EL (cell line): ENCODE measurements at regions not wholly inside any gene's neighbourhood (a gene's known extent, or its start where the extent isn't known, plus 50 kb on each side); places are given as distances from the start of the nearest gene placed in this dataset.
"Not testable (repeated sequence)": the region's sequence is repeated elsewhere in the genome, so short reads cannot be mapped to it uniquely, and the experiment has no call there.

ENCODE experiments used
- DNase-seq: peaks from one replicate; pipeline ENCODE4 v3.0.0-alpha.2; 2016

GRCh38 chr20:41716436-41716835, 98.3 kb upstream of the CHD6 start:
- peak; percentile 41 for DNase-seq

DNA sequence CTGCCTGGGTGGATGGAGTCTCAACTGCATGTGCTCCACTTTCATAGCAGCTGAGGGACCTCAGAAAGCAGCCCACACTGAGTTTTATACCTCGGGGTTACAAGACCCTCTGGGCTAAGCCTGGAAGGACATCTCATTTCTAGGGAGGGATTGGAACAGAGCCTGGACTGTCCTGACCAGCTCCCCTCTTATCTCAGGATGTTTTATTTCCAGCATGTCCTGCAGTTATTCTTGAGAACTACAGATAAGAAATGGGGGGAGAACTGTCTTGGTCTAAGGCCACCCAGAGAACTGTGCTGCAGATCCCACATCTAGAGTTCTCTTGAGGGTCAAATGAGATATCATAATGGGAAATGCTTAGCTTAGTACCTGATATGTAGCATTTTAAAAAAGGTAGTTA, 97.3 kb upstream of the CHD6 start:
- no peak for DNase-seq

DNA sequence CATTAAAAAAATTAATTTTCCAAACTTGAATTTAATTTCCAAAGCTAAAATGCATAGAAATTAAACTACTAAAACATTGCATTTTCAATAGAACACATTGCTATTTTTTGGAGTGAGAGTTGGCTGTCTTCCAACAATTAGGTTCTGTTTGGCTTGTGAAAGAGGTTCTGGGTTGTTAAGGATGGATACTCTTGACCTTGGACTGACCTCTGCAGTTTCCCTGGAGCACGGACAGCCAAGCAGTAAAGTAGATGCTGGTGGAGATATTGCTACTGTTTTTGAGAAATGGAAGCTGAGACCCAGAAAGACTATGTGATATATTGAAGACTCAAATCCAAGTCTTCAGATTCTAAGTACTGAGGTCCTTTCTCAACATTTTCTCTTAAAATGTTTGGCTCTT, 95.9 kb upstream of the CHD6 start:
- no peak for DNase-seq

GRCh38 chr20:41704896-41705295, 86.7 kb upstream of the CHD6 start:
- DNase-seq: no peak

- DNase-seq: no peak
These were observed 84.5 kb upstream of the CHD6 start for GRCh38 chr20:41702647-41703046.

DNA sequence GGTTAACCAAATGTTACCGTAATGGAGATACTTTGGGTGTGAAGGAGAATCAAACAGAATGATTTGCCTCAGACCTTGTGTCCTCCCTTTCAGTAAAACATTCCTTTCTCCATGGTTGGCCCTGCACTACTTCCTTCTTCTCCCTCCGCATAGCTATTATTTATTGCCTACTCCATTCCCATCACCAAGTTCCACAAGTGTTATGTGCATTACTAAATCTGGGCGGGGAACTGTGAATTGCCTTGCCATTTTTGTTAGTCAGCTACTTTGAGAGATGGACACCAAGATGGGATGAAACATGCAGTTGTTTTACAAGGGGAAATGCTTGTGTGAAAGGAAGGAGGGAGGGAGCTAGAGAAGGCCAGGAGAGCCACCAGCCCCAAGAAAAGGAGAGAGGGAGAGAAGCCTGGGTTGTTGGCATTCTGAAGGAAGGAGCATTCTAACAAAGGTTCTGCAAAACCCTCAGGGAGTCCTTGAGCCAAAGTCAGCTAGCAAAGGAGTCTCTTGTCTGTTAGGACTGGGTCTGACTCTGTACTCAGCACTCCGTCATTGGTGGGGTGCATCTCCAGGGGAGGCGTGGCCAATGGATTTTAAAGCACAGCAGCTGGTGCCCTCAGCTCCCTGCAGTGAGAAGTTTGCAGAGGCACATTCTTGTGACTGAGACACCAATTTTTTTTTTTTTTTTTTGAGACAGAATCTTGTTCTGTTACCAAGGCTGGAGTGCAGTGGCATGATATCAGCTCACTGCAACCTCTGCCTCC, 83.6 kb upstream of the CHD6 start:
- peak; percentile 30 for DNase-seq

DNA sequence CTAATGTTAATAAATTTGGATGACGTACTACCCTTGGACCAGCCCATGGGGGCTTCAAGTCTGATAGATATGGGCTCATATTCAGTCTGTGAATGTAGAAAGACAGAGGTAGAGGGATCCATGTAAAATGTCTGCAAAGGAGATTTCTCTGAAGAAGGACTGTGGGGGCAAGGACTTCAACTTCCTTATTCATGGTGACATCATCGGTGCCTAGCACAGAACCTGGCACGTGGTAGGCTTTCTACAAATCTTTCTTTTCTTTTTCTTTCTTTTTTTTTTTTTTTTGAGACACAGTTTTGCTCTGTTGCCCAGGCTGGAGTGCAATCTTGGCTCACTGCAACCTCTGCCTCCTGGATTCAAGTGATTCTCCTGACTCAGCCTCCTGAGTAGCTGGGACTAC, 81.5 kb upstream of the CHD6 start:
- DNase-seq: not testable (repeated sequence)

- DNase-seq: peak; percentile 45
These were observed 79.8 kb upstream of the CHD6 start for GRCh38 chr20:41697861-41698559.

- no peak for DNase-seq
These were observed 78.3 kb upstream of the CHD6 start for GRCh38 chr20:41696428-41696827.

DNA sequence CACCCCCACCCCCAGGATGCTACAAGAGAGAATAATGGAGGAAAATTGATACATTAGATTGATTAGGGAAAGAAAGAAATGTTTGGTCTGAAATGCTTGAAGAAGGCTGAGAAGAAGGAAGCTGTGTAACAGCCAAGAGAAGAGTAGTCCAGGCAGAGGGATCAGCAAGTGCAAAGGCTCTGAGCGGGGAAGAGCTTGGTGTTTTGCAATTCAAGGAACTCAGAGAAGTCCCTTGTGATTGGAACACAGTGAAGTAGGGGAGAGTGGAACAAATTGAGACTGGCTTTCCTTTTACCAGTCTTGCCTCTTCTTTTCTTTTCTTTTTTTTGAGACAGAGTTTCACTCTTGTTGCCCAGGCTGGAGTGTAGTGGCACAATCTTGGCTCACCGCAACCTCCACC, 76.6 kb upstream of the CHD6 start:
- no peak for DNase-seq

DNA sequence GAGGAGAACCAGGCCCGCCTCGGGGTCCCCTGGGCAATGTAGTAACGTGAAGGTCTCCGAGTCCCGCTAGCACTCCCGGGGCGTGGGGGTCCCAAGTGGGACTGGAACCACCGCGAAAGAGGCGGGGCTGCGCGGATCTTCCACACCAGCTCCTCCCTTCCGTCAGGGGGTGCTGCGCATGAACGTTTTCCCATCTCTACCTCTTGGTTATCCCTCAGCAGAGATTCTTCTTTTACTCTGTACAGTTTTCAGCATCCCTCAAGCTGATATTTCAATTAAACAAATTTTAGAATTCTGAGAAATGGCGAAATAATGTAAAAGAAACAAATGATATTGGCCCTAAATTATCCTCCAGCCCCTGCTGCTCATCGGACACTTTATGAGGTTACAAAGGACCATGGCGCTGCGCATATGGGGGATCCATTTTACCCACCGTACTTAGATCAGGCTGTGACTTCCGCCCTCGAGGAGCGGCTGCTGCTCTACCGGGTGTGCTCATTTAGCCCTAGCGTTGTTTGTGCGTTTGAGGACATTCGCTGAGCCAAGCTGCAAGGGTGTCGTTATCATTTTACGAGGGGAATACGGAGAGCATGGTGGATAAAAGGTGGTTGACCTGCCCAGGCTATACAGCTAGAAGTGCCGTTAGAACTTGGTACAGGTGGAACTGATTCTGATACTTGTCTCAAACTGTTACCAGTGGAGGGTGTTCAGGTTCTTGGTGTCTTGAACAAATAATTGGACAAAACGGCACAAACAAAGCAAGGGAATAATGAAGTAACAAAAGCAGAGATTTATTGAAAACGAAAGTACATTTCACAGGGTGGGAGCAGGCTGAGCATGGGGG, 75.2 kb upstream of the CHD6 start:
- DNase-seq: peak; percentile 87

DNA sequence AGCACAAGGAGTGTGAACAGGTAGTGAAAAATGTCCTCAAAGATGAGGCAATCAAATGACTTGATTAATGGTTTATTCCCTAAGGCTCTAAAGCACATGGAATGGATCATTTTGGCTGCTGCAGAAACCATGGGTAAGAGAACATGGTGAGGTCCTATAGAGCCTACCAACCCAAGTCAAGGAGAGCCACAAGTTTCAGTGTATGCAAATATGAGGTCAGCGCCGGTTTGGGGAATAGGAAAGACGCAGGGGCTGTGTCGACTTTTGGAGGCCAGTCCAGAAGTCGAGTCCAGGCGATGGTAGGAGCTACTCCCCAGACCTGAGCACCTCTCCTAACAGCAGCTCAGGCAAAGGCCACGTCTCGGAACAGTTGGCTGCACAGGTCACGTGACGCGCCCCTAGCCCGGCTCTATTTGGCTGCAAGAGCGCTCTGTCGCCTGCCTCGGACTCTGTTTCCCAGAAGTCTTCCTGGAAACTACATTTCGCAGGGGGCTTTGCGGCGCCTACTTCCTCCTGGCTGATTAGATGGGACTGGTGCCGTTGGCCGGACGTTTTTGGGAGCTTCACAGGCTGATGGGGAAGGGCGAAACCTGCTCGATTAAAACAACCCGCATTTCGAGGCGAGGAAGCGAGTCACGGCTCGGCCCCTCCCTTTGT, 74.4 kb upstream of the CHD6 start:
- DNase-seq: peak; percentile 59

GRCh38 chr20:41691443-41691842, 73.3 kb upstream of the CHD6 start:
- DNase-seq: no peak

DNA sequence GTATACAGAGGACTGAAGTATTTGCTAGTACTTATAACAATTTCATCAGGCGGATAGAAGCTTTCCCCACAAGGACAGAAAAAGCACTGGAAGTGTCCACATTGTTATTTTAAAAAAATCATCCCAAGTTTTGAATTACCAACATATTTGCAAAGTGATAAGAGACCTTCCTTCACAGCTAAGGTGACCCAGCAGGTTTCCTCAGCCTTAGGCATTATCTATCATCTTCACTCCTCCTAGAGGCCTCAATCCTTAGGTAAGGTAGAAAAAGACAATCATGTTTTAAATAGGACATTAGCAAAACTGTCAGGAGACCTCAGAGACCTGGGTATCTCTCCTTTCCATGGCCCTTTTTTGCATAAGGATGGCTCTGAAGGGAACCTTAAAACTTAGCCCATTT, 72.5 kb upstream of the CHD6 start:
- no peak for DNase-seq

GRCh38 chr20:41686961-41687360, 68.8 kb upstream of the CHD6 start:
- no peak for DNase-seq

DNA sequence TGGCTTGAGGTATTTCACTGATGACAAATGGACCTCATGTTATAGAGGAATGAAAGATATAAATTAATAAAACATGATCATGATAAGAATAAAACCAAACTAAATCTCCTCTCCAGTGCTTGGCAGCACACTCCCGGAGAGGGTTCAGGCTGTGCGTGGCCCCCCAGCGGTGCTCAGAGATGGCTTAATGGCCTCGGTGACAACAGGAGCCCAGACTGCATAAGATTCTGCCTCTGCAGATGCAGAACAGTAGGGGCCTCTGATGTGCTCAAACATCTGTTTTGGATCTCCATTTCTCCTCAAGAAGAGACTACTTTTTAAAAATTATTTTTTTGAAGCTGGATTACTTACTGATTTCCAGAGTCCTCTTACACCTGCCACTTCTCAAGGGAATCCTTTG, 67.0 kb upstream of the CHD6 start:
- DNase-seq: not testable (repeated sequence)

DNA sequence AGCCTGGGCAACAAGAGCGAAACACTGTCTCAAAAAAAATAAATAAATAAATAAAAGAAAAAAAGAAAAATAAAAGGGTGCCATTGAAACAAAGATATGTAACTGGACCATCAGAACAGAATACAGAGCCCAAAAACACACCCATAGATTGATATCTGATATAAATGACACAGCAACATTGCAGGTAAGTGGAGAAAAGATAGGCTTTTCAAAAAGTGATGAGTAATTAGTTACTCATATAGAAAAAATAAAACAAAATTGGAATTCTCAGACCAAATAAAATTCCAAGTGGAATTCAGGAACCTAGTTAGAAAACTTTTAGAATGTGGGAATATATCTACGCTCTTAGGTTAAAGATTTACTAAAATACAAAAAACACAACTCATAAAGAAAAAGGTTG, 60.6 kb upstream of the CHD6 start:
- no peak for DNase-seq

- DNase-seq: no peak
These were observed 54.1 kb upstream of the CHD6 start for GRCh38 chr20:41672282-41672681.

- no peak for DNase-seq
These were observed 53.0 kb upstream of the CHD6 start for GRCh38 chr20:41671143-41671542.

GRCh38 chr20:41670631-41671030, 52.5 kb upstream of the CHD6 start:
- DNase-seq: no peak

GRCh38 chr20:41669708-41670263, 51.6 kb upstream of the CHD6 start:
- DNase-seq: no peak

DNA sequence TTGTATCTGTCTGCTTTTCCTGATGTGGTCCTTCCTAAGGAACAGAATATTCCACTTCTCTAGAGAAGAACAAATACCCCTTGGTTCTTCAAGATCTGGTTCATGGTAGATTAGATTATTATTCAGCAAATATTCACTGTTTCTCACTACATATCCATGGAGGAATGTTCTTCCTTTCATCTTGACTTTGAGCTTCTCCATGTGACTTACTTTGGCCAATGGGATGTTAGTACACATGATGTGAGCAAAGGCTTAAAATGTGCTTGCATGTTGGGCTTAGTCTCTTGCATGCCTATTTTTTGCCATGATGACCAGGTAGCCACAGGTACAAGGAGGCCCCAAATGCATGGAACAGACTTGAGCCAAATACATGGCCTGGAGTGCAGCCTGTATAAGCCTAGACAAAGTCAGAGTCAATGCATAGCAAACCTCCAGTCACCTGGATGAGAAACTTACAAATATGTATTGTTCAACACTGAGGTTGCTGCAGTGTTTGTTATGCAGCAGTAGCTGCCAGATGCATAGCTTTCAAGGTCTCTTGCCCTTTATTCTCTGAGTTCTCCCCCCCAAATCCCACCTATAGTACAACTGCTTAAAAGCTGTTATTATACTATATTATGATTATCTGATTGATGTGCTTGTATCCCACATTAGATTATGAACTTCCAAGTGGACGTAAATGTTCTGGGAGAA, 50.0 kb upstream of the CHD6 start:
- no peak for DNase-seq
